Panc1 (cell line): ENCODE measurements at regions not wholly inside any gene's neighbourhood (a gene's known extent, or its start where the extent isn't known, plus 50 kb on each side); places are given as distances from the start of the nearest gene placed in this dataset.

Experiments used
- ATAC-seq: fragments of 200-7000 bp; cut with Tn5 transposase; 2 replicates; pipeline ENCODE4 v1.9.1; 2020; ENCODE audit warnings: mild to moderate bottlenecking, moderate library complexity
- BruUV-seq: library from RNA; stranded (reverse); fragments of 400-500 nt; replicated peaks from 2 replicates; lab custom pipeline; 2021; lab: Mats Ljungman, UMichigan
- CTCF ChIA-PET: fragments of 300-600 bp; sonication (Branson Sonifier 250); formaldehyde crosslinking; loops from one replicate; lab custom pipeline; 2022; ENCODE audit warnings: antibody characterized with exemption; lab: Charles Lee
- POLR2A ChIA-PET: fragments of 300-600 bp; sonication (Branson Sonifier 250); formaldehyde crosslinking; loops from one replicate; lab custom pipeline; 2022; ENCODE audit warnings: antibody characterized with exemption; lab: Charles Lee
- DNase-seq: peaks from one replicate; pipeline ENCODE4 v3.0.0-alpha.2; 2010; ENCODE audit warnings: low read depth, low spot score
- H3K27ac ChIP-seq: 2 replicates; pipeline ENCODE4 v1.5.1; 2011; ENCODE audit warnings: mild to moderate bottlenecking, low read length, inconsistent platforms
- H3K27me3 ChIP-seq: fragments of 200-500 bp; sonication (Bioruptor generic); 2 replicates; pipeline ENCODE4 v1.6.0; 2014; ENCODE audit warnings: low read length, inconsistent platforms; ENCODE audit not compliant: control insufficient read depth, insufficient read depth
- H3K36me3 ChIP-seq: fragments of 200-500 bp; sonication (Bioruptor generic); 2 replicates; pipeline ENCODE4 v1.5.1; 2014; ENCODE audit warnings: inconsistent platforms, mild to moderate bottlenecking, low read length, moderate library complexity; ENCODE audit not compliant: control insufficient read depth, insufficient read depth
- H3K4me1 ChIP-seq: 2 replicates; pipeline ENCODE4 v1.5.1; 2011; ENCODE audit warnings: inconsistent platforms, mild to moderate bottlenecking, low read length, moderate library complexity; ENCODE audit not compliant: control insufficient read depth, insufficient read depth
- H3K4me3 ChIP-seq, 2 experiments: 2 replicates each; pipeline ENCODE4 v1.5.1; 2011 to 2012; ENCODE audit warnings: low read depth in 2 of 2, low read length in 2 of 2, mild to moderate bottlenecking in 2 of 2, inconsistent platforms in 1 of 2, moderate library complexity in 1 of 2
- H3K9me3 ChIP-seq: fragments of 200-500 bp; sonication (Bioruptor generic); 2 replicates; pipeline ENCODE4 v1.5.1; 2014; ENCODE audit warnings: low read depth, mild to moderate bottlenecking, inconsistent platforms, low read length, moderate library complexity; ENCODE audit not compliant: control insufficient read depth, insufficient read depth
- CTCF ChIP-seq: fragments of 450-650 bp; IDR thresholded peaks from 2 replicates; pipeline ENCODE4 v1.5.1; 2017; ENCODE audit warnings: mild to moderate bottlenecking
- POLR2AphosphoS5 ChIP-seq: IDR thresholded peaks from 2 replicates; pipeline ENCODE4 v1.6.1; 2012; ENCODE audit warnings: mild to moderate bottlenecking, low read depth, low read length, moderate library complexity
- SIN3A ChIP-seq: IDR thresholded peaks from 2 replicates; pipeline ENCODE4 v1.6.1; 2012; ENCODE audit warnings: low read depth, mild to moderate bottlenecking, low read length, moderate library complexity, borderline replicate concordance; ENCODE audit not compliant: insufficient read depth
- TCF7L2 ChIP-seq: IDR thresholded peaks from 2 replicates; pipeline ENCODE4 v1.6.1; 2011; ENCODE audit warnings: mild to moderate bottlenecking, low read depth, low read length, inconsistent platforms
- in situ Hi-C: cut with HindIII; loops from 2 replicates; pipeline ENCODE4 v1.10.0; 2016; ENCODE audit warnings: low sequenced_read_pairs, low pct_unique_long_range_greater_than_20kb
- intact Hi-C: fragments of 100-400 bp; cut with micrococcal nuclease; formaldehyde crosslinking; loops from one replicate; pipeline ENCODE4 v1.10.0; 2022; ENCODE audit not compliant: unreplicated experiment
- TF ChIP-seq, protein P1 (sequence below), 2 experiments: IDR thresholded peaks; 2 replicates each; pipeline ENCODE4 v1.6.1; 2011 to 2012; ENCODE audit warnings: low read depth in 2 of 2, control low read depth in 1 of 2, low read length in 1 of 2, mild to moderate bottlenecking in 1 of 2, moderate library complexity in 1 of 2; ENCODE audit not compliant: insufficient read depth in 1 of 2

DNA sequence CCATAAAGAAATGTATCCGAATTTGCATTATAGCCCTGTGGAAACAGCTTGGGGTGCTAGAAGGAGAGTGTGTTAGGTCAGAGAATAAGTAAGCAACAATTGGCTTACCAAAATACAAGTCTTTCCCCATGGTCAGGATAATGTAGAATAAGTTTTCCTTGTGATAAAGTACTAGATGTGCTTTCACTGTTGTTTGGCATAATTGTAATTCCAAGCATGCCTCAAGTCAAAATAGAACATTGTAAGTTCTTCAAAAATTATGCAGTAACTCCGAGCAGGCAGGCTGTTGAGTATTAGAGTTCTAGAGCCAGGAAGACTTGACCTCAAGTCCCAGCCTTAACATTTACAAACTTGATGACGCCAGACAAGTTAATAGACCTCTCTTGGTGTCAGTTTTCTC is 242.0 kb downstream of the TUSC7 start:
- intact Hi-C loops (no loop called here), in situ Hi-C loops (no loop called here)
- H3K4me3 ChIP-seq, result no peak overlapping the region
- H3K9me3 ChIP-seq, result no peaks in the 10 kb centered on the region
- CTCF ChIA-PET, result no interaction called here
- H3K27ac ChIP-seq, result no peak overlapping the region
- POLR2A ChIA-PET, result no interaction called here
- no peaks in the 10 kb centered on the region for H3K36me3 ChIP-seq
- TF ChIP-seq POLR2AphosphoS5 (no peak), SIN3A (no peak), TCF7L2 (no peak)
- no TSS peak for BruUV-seq
- no peaks in the 10 kb centered on the region for H3K4me1 ChIP-seq
- H3K27me3 ChIP-seq, result no peaks in the 10 kb centered on the region
- DNase-seq (no peak), ATAC-seq (no peak)

DNA sequence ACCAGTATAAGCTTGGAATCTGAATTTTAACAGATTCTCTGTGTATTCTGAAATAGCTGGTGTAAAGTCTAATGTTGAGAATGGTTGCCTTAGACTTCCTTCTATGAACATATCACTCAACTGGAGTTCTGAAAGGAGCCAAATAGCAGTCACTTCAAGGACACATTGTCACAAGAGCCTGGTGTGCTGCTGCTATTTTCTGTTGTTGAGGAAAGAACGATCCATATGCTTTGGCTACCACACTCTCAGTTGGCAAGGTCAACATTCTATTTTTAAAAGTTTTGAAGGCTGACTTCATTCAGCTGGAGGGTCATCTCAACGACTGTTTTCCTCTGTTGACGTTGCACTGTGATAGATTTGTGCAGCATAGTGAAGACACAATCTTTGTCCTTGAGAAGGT is 248.7 kb downstream of the TUSC7 start:
- no peak overlapping the region for H3K27ac ChIP-seq
- DNase-seq (no peak), ATAC-seq (no peak)
- intact Hi-C loops (no loop called here), in situ Hi-C loops (no loop called here)
- no peaks in the 10 kb centered on the region for H3K36me3 ChIP-seq
- ChIA-PET CTCF (no interaction called here), POLR2A (no interaction called here)
- no peaks in the 10 kb centered on the region for H3K4me1 ChIP-seq
- TF ChIP-seq POLR2AphosphoS5 (no peak), CTCF (no peak), TCF7L2 (no peak)
- TF ChIP-seq, protein P1, sequence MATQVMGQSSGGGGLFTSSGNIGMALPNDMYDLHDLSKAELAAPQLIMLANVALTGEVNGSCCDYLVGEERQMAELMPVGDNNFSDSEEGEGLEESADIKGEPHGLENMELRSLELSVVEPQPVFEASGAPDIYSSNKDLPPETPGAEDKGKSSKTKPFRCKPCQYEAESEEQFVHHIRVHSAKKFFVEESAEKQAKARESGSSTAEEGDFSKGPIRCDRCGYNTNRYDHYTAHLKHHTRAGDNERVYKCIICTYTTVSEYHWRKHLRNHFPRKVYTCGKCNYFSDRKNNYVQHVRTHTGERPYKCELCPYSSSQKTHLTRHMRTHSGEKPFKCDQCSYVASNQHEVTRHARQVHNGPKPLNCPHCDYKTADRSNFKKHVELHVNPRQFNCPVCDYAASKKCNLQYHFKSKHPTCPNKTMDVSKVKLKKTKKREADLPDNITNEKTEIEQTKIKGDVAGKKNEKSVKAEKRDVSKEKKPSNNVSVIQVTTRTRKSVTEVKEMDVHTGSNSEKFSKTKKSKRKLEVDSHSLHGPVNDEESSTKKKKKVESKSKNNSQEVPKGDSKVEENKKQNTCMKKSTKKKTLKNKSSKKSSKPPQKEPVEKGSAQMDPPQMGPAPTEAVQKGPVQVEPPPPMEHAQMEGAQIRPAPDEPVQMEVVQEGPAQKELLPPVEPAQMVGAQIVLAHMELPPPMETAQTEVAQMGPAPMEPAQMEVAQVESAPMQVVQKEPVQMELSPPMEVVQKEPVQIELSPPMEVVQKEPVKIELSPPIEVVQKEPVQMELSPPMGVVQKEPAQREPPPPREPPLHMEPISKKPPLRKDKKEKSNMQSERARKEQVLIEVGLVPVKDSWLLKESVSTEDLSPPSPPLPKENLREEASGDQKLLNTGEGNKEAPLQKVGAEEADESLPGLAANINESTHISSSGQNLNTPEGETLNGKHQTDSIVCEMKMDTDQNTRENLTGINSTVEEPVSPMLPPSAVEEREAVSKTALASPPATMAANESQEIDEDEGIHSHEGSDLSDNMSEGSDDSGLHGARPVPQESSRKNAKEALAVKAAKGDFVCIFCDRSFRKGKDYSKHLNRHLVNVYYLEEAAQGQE (IDR thresholded peaks at IDR 0.05; ENCODE audit: insufficient read depth in 1 of 2, low read depth in 2 of 2, low read length in 1 of 2), result no peak
- BruUV-seq, result no TSS peak
- no peaks in the 10 kb centered on the region for H3K9me3 ChIP-seq
- no peaks in the 10 kb centered on the region for H3K27me3 ChIP-seq
- H3K4me3 ChIP-seq, result no peak overlapping the region

DNA sequence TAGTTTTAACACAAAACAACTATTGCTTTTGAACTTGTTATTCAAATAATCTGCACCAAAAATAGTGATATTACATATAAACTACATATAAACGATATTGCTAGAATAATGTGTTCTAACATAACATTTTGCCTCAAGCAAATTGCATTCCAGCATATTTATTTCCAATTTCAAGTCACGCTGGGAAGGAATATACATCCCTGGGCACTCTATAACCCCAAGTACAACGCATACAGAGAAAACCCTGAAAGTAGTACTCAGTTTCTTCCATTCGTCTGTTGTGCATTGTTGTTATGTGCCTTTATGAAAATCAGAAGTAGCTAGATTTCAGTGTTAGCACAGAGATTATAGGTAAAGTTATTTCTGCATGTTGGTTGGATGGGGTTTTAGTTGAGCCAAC is 251.5 kb downstream of the TUSC7 start:
- Histone ChIP-seq H3K9me3 (no peaks in the 10 kb centered on the region), H3K27ac (no peak overlapping the region), H3K4me3 (no peak overlapping the region), H3K4me1 (no peaks in the 10 kb centered on the region), H3K27me3 (no peaks in the 10 kb centered on the region), H3K36me3 (no peaks in the 10 kb centered on the region)
- TF ChIP-seq SIN3A (no peak), POLR2AphosphoS5 (no peak), TCF7L2 (no peak), CTCF (no peak)
- TF ChIP-seq, protein P1 (IDR thresholded peaks at IDR 0.05; ENCODE audit: insufficient read depth in 1 of 2, low read depth in 2 of 2, low read length in 1 of 2), result no peak
- intact Hi-C loops (no loop called here), in situ Hi-C loops (no loop called here)
- DNase-seq (no peak), ATAC-seq (no peak)
- BruUV-seq, result no TSS peak
- CTCF ChIA-PET, result no interaction called here
- POLR2A ChIA-PET, result no interaction called here
